Neural progenitor cell (in vitro differentiated cells): ENCODE measurements at regions not wholly inside any gene's neighbourhood (a gene's known extent, or its start where the extent isn't known, plus 50 kb on each side); places are given as distances from the start of the nearest gene placed in this dataset.

Experiments
- CTCF ChIP-seq: fragments of 200-600 bp; sonication (generic); IDR thresholded peaks from 2 replicates; pipeline ENCODE4 v1.5.1; 2017; ENCODE audit warnings: antibody characterized with exemption, mild to moderate bottlenecking
- EZH2 ChIP-seq: fragments of 200-600 bp; sonication (generic); IDR thresholded peaks from 2 replicates; pipeline ENCODE4 v1.6.1; 2017; ENCODE audit warnings: antibody characterized with exemption, mild to moderate bottlenecking, moderate library complexity
- EZH2phosphoT487 ChIP-seq: fragments of 200-600 bp; sonication (generic); IDR thresholded peaks from 2 replicates; pipeline ENCODE4 v1.6.1; 2017; ENCODE audit warnings: antibody characterized with exemption

GRCh38 chr19:5222178-5222577, 118.4 kb downstream of the PTPRS start:
- TF ChIP-seq CTCF, result no peak
- TF ChIP-seq EZH2, result no peak
- no peak for TF ChIP-seq EZH2phosphoT487
